GM12865 (cell line): ENCODE measurements at regions not wholly inside any gene's neighbourhood (a gene's known extent, or its start where the extent isn't known, plus 50 kb on each side); places are given as distances from the start of the nearest gene placed in this dataset.
"Not testable (repeated sequence)": the region's sequence is repeated elsewhere in the genome, so short reads cannot be mapped to it uniquely, and the experiment has no call there.

Experiments
- DNase-seq: peaks from one replicate; pipeline ENCODE4 v3.0.0; 2010; ENCODE audit warnings: low read depth
- H3K4me3 ChIP-seq: 2 replicates; pipeline ENCODE4 v1.5.1; 2011; ENCODE audit warnings: mild to moderate bottlenecking, low read depth, low read length, control low read depth
- CTCF ChIP-seq: IDR thresholded peaks from 2 replicates; pipeline ENCODE4 v1.5.1; 2011; ENCODE audit warnings: low read length, control low read depth, low read depth, inconsistent platforms; ENCODE audit not compliant: insufficient read depth; ENCODE audit errors: missing control alignments

- TF ChIP-seq CTCF: no peak
- no peak for DNase-seq
- H3K4me3 ChIP-seq: no peak overlapping the region
Observed at GRCh38 chr3:81336470-81336869, 425.0 kb downstream of the GBE1 start.

GRCh38 chr3:81329835-81330234 is 431.6 kb downstream of the GBE1 start:
- DNase-seq, H3K4me3 ChIP-seq: not testable (repeated sequence)

GRCh38 chr3:81326245-81326644 is 435.2 kb downstream of the GBE1 start:
- no peak for DNase-seq
- no peak for TF ChIP-seq CTCF
- H3K4me3 ChIP-seq: no peak overlapping the region

GRCh38 chr3:81320862-81321261 is 440.6 kb downstream of the GBE1 start:
- no peak for DNase-seq
- no peak for TF ChIP-seq CTCF
- H3K4me3 ChIP-seq: no peak overlapping the region

GRCh38 chr3:81315030-81315429 is 446.4 kb downstream of the GBE1 start:
- TF ChIP-seq CTCF: no peak
- DNase-seq: no peak
- H3K4me3 ChIP-seq: no peak overlapping the region

GRCh38 chr3:81311321-81311720 is 450.1 kb downstream of the GBE1 start:
- no peak for TF ChIP-seq CTCF
- H3K4me3 ChIP-seq: no peak overlapping the region
- no peak for DNase-seq

GRCh38 chr3:81308306-81308705 is 453.1 kb downstream of the GBE1 start:
- no peak for DNase-seq
- TF ChIP-seq CTCF: no peak
- no peak overlapping the region for H3K4me3 ChIP-seq

- no peak overlapping the region for H3K4me3 ChIP-seq
- DNase-seq: no peak
- no peak for TF ChIP-seq CTCF
Observed at GRCh38 chr3:81307221-81307620, 454.2 kb downstream of the GBE1 start.
